GM12878 (cell line): ENCODE measurements at regions not wholly inside any gene's neighbourhood (a gene's known extent, or its start where the extent isn't known, plus 50 kb on each side); places are given as distances from the start of the nearest gene placed in this dataset.

Experiments used
- ATAC-seq: fragments of 200-7000 bp; cut with Tn5 transposase; 3 replicates; pipeline ENCODE4 v1.9.1; 2020; ENCODE audit warnings: mild to moderate bottlenecking, moderate library complexity
- BruUV-seq: library from RNA; stranded (reverse); fragments of 400-500 nt; replicated peaks from 2 replicates; lab custom pipeline; 2021; lab: Mats Ljungman, UMichigan
- CTCF ChIA-PET: fragments of 300-600 bp; sonication (Branson Sonifier 250); formaldehyde crosslinking; extraction: SDS; loops from one replicate; lab custom pipeline; 2021; ENCODE audit warnings: inconsistent platforms; lab: Yijun Ruan, JAX
- POLR2A ChIA-PET: fragments of 350-600 bp; formaldehyde crosslinking; extraction: SDS; loops from one replicate; lab custom pipeline; 2021; ENCODE audit warnings: inconsistent platforms; lab: Charles Lee
- RAD21 ChIA-PET: fragments of 300-600 bp; sonication (Branson Sonifier 250); formaldehyde crosslinking; loops from one replicate; lab custom pipeline; 2023; ENCODE audit warnings: antibody characterized with exemption; ENCODE audit not compliant: unreplicated experiment; lab: Charles Lee
- SMC1A ChIA-PET: fragments of 300-600 bp; sonication (Branson Sonifier 250); formaldehyde crosslinking; loops from one replicate; lab custom pipeline; 2023; ENCODE audit not compliant: unreplicated experiment, uncharacterized antibody; lab: Charles Lee
- DNase-seq: peaks from one replicate; pipeline ENCODE4 v3.0.0-alpha.2; 2011; ENCODE audit warnings: low read depth, low spot score
- FAIRE-seq: peaks from 3 replicates; lab custom pipeline; 2011; peaks lifted over from hg19 to GRCh38; lab: Jason Lieb, UNC
- H2AFZ ChIP-seq: 2 replicates; pipeline ENCODE4 v1.6.0; 2011; ENCODE audit warnings: low read depth, low read length, control low read depth; ENCODE audit not compliant: control insufficient read depth
- H3K27ac ChIP-seq: 2 replicates; pipeline ENCODE4 v1.5.1; 2011; ENCODE audit warnings: control low read depth; ENCODE audit not compliant: control insufficient read depth, insufficient read depth
- H3K27me3 ChIP-seq, 2 experiments: replicated peaks in 1 of 2; 2 replicates each; pipeline versions ENCODE4 v1.6.0 to v1.6.1; 2011; ENCODE audit warnings: low read length in 1 of 2; ENCODE audit not compliant: control insufficient read depth in 2 of 2, insufficient read depth in 2 of 2
- H3K36me3 ChIP-seq, 2 experiments: 2 replicates each; pipeline ENCODE4 v1.5.1; 2011; ENCODE audit warnings: low read length in 1 of 2; ENCODE audit not compliant: control insufficient read depth in 2 of 2, insufficient read depth in 2 of 2
- H3K4me1 ChIP-seq: 2 replicates; pipeline ENCODE4 v1.6.1; 2011; ENCODE audit warnings: mild to moderate bottlenecking, low read length, moderate library complexity, mixed read lengths; ENCODE audit not compliant: control insufficient read depth, insufficient read depth
- H3K4me2 ChIP-seq: 2 replicates; pipeline ENCODE4 v1.6.0; 2011; ENCODE audit warnings: control low read depth; ENCODE audit not compliant: control insufficient read depth, insufficient read depth
- H3K4me3 ChIP-seq: fragments of 200-600 bp; sonication (generic); 2 replicates; pipeline ENCODE4 v1.5.1; 2016
- H3K79me2 ChIP-seq: 2 replicates; pipeline ENCODE4 v1.6.0; 2011; ENCODE audit warnings: low read length; ENCODE audit not compliant: control insufficient read depth, insufficient read depth
- H3K9ac ChIP-seq: 2 replicates; pipeline ENCODE4 v1.8.0; 2011; ENCODE audit warnings: low read length, control low read depth, mixed read lengths; ENCODE audit not compliant: control insufficient read depth, insufficient read depth
- H3K9me3 ChIP-seq: replicated peaks from 3 replicates; pipeline ENCODE4 v1.5.1; 2011; ENCODE audit warnings: mild to moderate bottlenecking, low read length; ENCODE audit not compliant: control insufficient read depth, insufficient read depth
- H4K20me1 ChIP-seq: 2 replicates; pipeline ENCODE4 v1.6.0; 2011; ENCODE audit not compliant: control insufficient read depth, insufficient read depth
- HDAC2 ChIP-seq: fragments of 200-600 bp; sonication (generic); IDR thresholded peaks from 2 replicates; pipeline ENCODE4 v1.6.1; 2017
- IKZF1 ChIP-seq: fragments of 450-650 bp; conservative IDR thresholded peaks from 2 replicates; pipeline ENCODE4 v1.6.1; 2017; ENCODE audit warnings: antibody characterized with exemption, mild to moderate bottlenecking
- JUNB ChIP-seq: IDR thresholded peaks from 2 replicates; pipeline ENCODE4 v1.6.1; 2016; ENCODE audit warnings: antibody characterized with exemption, mild to moderate bottlenecking
- KLF5 ChIP-seq: fragments of 450-650 bp; IDR thresholded peaks from 2 replicates; pipeline ENCODE4 v1.6.1; 2014; ENCODE audit warnings: mild to moderate bottlenecking; ENCODE audit not compliant: partially characterized antibody
- MYB ChIP-seq: fragments of 150-350 bp; IDR thresholded peaks from 2 replicates; pipeline ENCODE4 v1.6.1; 2014; ENCODE audit warnings: mild to moderate bottlenecking, low read depth, low read length, borderline replicate concordance
- NFYA ChIP-seq: IDR thresholded peaks from 2 replicates; pipeline ENCODE4 v1.6.1; 2011; ENCODE audit warnings: low read depth, mild to moderate bottlenecking, low read length, improper control_type of control experiment, borderline replicate concordance
- SIX5 ChIP-seq: IDR thresholded peaks from 2 replicates; pipeline ENCODE4 v1.6.1; 2011; ENCODE audit warnings: mild to moderate bottlenecking, low read depth, low read length, moderate library complexity; ENCODE audit not compliant: severe bottlenecking
- STAT1 ChIP-seq: fragments of 450-650 bp; conservative IDR thresholded peaks from 2 replicates; pipeline ENCODE4 v1.6.1; 2014; ENCODE audit warnings: antibody characterized with exemption, mild to moderate bottlenecking
- TARDBP ChIP-seq: IDR thresholded peaks from 2 replicates; pipeline ENCODE4 v1.6.1; 2016; ENCODE audit warnings: borderline replicate concordance
- ZBED1 ChIP-seq: IDR thresholded peaks from 2 replicates; pipeline ENCODE4 v1.6.1; 2016; ENCODE audit warnings: borderline replicate concordance
- ZSCAN29 ChIP-seq: fragments of 450-650 bp; IDR thresholded peaks from 2 replicates; pipeline ENCODE4 v1.6.1; 2017; ENCODE audit warnings: mild to moderate bottlenecking, moderate library complexity
- WGBS: methylation state at CpG from one replicate; pipeline ENCODE4 v1.1.6; 2016; ENCODE audit warnings: low lambda C conversion rate; ENCODE audit not compliant: insufficient replicate concordance, insufficient coverage; ENCODE audit errors: missing lambda C conversion rate; 5-methylcytosine and 5-hydroxymethylcytosine counted together
- in situ Hi-C: fragments of 300-500 bp; cut with MboI; formaldehyde crosslinking; loops from 9 replicates; pipeline ENCODE4 v1.14.3; 2018; ENCODE audit warnings: mixed read lengths
- intact Hi-C: fragments of 100-400 bp; cut with micrococcal nuclease; formaldehyde crosslinking; loops from one replicate; pipeline ENCODE4 v1.14.2; 2022; ENCODE audit not compliant: unreplicated experiment
- TF ChIP-seq, protein P1 (sequence below): fragments of 450-650 bp; IDR thresholded peaks from 2 replicates; pipeline ENCODE4 v1.6.1; 2018; ENCODE audit warnings: mild to moderate bottlenecking, low read depth, moderate library complexity; ENCODE audit not compliant: partially characterized antibody
- TF ChIP-seq, protein P2 (sequence below): IDR thresholded peaks from 2 replicates; pipeline ENCODE4 v1.6.1; 2011; ENCODE audit warnings: borderline replicate concordance, low read depth, mild to moderate bottlenecking, moderate library complexity, mixed read lengths, low read length; ENCODE audit not compliant: insufficient read depth; ENCODE audit errors: extremely low read length
- TF ChIP-seq, protein P3 (sequence below): IDR thresholded peaks from 2 replicates; pipeline ENCODE4 v1.6.1; 2012; ENCODE audit warnings: low read depth, low read length, improper control_type of control experiment
- TF ChIP-seq, protein P4 (sequence below): fragments of 450-650 bp; IDR thresholded peaks from 2 replicates; pipeline ENCODE4 v1.6.1; 2016; ENCODE audit warnings: mild to moderate bottlenecking
- TF ChIP-seq, protein P5 (sequence below): IDR thresholded peaks from 2 replicates; pipeline ENCODE4 v1.6.1; 2012; ENCODE audit warnings: mild to moderate bottlenecking, low read depth, low read length

DNA sequence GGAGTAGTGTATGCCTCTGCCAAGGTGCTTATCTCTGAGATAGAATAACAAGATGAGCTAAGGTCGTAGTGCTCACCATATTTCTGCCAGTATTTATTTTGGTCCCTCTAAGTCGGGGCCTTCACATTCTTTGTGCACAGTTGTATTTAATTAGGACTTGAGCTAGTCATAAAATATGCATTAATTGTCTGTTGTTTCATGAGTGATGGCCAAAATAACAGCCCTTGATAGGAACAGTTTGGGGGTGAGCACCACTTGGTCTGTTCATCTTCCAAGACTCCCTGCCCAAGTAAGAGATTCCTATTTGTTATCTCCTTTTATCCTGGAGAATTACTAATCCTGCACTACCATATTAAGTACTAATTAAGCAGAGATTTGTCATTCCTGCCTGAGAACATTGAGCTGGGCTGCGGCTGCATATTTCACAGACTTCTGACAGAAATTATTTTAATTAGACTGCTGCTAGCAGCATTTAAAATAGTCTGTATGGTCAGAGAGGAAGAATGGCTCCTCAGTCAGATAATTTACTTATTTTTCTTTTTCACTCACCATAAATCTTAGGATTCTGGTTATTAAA lies 435.1 kb downstream of the MTX2 start:
- no peak for DNase-seq
- ATAC-seq = no peak
- no peaks in the 10 kb centered on the region for H3K36me3 ChIP-seq
- WGBS = 33% methylated on average over 3 of the region's 3 CpGs
- POLR2A ChIA-PET = no interaction called here
- SMC1A ChIA-PET = interaction anchor here (0.8 kb wide), 1 partner anchor 111 kb away, joined by 3 read pairs; no protein-coding TSS in a partner anchor
- no peak overlapping the region for H3K9ac ChIP-seq
- no peaks in the 10 kb centered on the region for H4K20me1 ChIP-seq
- RAD21 ChIA-PET = interaction anchor here (0.7 kb wide), 1 partner anchor 113 kb away, joined by 3 read pairs; no protein-coding TSS in a partner anchor
- H3K4me3 ChIP-seq = no peak overlapping the region
- no peak for TF ChIP-seq HDAC2
- no peak for TF ChIP-seq KLF5
- TF ChIP-seq TARDBP = no peak
- no peak for TF ChIP-seq IKZF1
- TF ChIP-seq, protein P1, sequence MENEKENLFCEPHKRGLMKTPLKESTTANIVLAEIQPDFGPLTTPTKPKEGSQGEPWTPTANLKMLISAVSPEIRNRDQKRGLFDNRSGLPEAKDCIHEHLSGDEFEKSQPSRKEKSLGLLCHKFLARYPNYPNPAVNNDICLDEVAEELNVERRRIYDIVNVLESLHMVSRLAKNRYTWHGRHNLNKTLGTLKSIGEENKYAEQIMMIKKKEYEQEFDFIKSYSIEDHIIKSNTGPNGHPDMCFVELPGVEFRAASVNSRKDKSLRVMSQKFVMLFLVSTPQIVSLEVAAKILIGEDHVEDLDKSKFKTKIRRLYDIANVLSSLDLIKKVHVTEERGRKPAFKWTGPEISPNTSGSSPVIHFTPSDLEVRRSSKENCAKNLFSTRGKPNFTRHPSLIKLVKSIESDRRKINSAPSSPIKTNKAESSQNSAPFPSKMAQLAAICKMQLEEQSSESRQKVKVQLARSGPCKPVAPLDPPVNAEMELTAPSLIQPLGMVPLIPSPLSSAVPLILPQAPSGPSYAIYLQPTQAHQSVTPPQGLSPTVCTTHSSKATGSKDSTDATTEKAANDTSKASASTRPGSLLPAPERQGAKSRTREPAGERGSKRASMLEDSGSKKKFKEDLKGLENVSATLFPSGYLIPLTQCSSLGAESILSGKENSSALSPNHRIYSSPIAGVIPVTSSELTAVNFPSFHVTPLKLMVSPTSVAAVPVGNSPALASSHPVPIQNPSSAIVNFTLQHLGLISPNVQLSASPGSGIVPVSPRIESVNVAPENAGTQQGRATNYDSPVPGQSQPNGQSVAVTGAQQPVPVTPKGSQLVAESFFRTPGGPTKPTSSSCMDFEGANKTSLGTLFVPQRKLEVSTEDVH = no peak
- TF ChIP-seq, protein P2, sequence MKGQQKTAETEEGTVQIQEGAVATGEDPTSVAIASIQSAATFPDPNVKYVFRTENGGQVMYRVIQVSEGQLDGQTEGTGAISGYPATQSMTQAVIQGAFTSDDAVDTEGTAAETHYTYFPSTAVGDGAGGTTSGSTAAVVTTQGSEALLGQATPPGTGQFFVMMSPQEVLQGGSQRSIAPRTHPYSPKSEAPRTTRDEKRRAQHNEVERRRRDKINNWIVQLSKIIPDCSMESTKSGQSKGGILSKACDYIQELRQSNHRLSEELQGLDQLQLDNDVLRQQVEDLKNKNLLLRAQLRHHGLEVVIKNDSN = no peak
- TF ChIP-seq, protein P3, sequence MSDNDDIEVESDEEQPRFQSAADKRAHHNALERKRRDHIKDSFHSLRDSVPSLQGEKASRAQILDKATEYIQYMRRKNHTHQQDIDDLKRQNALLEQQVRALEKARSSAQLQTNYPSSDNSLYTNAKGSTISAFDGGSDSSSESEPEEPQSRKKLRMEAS = no peak
- TF ChIP-seq, protein P4, sequence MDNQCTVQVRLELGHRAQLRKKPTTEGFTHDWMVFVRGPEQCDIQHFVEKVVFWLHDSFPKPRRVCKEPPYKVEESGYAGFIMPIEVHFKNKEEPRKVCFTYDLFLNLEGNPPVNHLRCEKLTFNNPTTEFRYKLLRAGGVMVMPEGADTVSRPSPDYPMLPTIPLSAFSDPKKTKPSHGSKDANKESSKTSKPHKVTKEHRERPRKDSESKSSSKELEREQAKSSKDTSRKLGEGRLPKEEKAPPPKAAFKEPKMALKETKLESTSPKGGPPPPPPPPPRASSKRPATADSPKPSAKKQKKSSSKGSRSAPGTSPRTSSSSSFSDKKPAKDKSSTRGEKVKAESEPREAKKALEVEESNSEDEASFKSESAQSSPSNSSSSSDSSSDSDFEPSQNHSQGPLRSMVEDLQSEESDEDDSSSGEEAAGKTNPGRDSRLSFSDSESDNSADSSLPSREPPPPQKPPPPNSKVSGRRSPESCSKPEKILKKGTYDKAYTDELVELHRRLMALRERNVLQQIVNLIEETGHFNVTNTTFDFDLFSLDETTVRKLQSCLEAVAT = no peak
- TF ChIP-seq SIX5 = no peak
- no peak for TF ChIP-seq ZBED1
- TF ChIP-seq ZSCAN29 = no peak
- TF ChIP-seq NFYA = no peak
- TF ChIP-seq STAT1 = no peak
- TF ChIP-seq, protein P5, sequence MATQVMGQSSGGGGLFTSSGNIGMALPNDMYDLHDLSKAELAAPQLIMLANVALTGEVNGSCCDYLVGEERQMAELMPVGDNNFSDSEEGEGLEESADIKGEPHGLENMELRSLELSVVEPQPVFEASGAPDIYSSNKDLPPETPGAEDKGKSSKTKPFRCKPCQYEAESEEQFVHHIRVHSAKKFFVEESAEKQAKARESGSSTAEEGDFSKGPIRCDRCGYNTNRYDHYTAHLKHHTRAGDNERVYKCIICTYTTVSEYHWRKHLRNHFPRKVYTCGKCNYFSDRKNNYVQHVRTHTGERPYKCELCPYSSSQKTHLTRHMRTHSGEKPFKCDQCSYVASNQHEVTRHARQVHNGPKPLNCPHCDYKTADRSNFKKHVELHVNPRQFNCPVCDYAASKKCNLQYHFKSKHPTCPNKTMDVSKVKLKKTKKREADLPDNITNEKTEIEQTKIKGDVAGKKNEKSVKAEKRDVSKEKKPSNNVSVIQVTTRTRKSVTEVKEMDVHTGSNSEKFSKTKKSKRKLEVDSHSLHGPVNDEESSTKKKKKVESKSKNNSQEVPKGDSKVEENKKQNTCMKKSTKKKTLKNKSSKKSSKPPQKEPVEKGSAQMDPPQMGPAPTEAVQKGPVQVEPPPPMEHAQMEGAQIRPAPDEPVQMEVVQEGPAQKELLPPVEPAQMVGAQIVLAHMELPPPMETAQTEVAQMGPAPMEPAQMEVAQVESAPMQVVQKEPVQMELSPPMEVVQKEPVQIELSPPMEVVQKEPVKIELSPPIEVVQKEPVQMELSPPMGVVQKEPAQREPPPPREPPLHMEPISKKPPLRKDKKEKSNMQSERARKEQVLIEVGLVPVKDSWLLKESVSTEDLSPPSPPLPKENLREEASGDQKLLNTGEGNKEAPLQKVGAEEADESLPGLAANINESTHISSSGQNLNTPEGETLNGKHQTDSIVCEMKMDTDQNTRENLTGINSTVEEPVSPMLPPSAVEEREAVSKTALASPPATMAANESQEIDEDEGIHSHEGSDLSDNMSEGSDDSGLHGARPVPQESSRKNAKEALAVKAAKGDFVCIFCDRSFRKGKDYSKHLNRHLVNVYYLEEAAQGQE = no peak
- no peak for TF ChIP-seq JUNB
- TF ChIP-seq MYB = no peak
- TF ChIP-seq, all 136 proteins: peak for 0
- Histone ChIP-seq H3K4me1 (no peaks in the 10 kb centered on the region), H3K9me3 (no peaks in the 10 kb centered on the region), H3K4me2 (no peak overlapping the region), H3K27me3 (peaks cover 2 to 3% of the 10 kb centered on the region in 2 experiments; a peak in 2 of 4 replicates), H3K27ac (no peak overlapping the region), H3K79me2 (no peaks in the 10 kb centered on the region), H2AFZ (no peak overlapping the region)
- intact Hi-C loops (no loop called here), in situ Hi-C loops (no loop called here)
- BruUV-seq = no TSS peak
- CTCF ChIA-PET = interaction anchor here (0.8 to 1.3 kb wide), 2 partner anchors 109 to 444 kb away, joined by 3 to 4 read pairs; no protein-coding TSS in a partner anchor
- no peak for FAIRE-seq
